AG09309 (cell line): ENCODE measurements at regions not wholly inside any gene's neighbourhood (a gene's known extent, or its start where the extent isn't known, plus 50 kb on each side); places are given as distances from the start of the nearest gene placed in this dataset.
A peak's percentile ranks its signal among the peaks of the same experiment; 100 is the strongest.

ENCODE experiments used
- DNase-seq: peaks from one replicate; pipeline ENCODE4 v3.0.0-alpha.2; 2010; ENCODE audit warnings: low read depth
- H3K4me3 ChIP-seq: 2 replicates; pipeline ENCODE4 v1.5.1; 2011; ENCODE audit warnings: mild to moderate bottlenecking, low read depth, low read length, moderate library complexity; ENCODE audit not compliant: control insufficient read depth
- CTCF ChIP-seq: IDR thresholded peaks from 2 replicates; pipeline ENCODE4 v1.5.1; 2011; ENCODE audit warnings: mild to moderate bottlenecking, low read depth, low read length, inconsistent platforms; ENCODE audit not compliant: insufficient read depth, control insufficient read depth; ENCODE audit errors: missing control alignments

GRCh38 chr6:140772576-140772975, 1360.1 kb upstream of the GJE1 start:
- TF ChIP-seq CTCF, result no peak
- H3K4me3 ChIP-seq, result no peak overlapping the region
- no peak for DNase-seq

GRCh38 chr6:140768133-140768532, 1364.6 kb upstream of the GJE1 start:
- DNase-seq, result no peak
- no peak overlapping the region for H3K4me3 ChIP-seq
- no peak for TF ChIP-seq CTCF

- DNase-seq, result no peak
- no peak overlapping the region for H3K4me3 ChIP-seq
- TF ChIP-seq CTCF, result no peak
Observed at GRCh38 chr6:140766999-140767398, 1365.7 kb upstream of the GJE1 start.

- H3K4me3 ChIP-seq, result no peak overlapping the region
- no peak for DNase-seq
- TF ChIP-seq CTCF, result no peak
Observed at GRCh38 chr6:140758169-140758877, 1374.4 kb upstream of the GJE1 start.

GRCh38 chr6:140752234-140752633, 1377.8 kb upstream of the CITED2 start:
- H3K4me3 ChIP-seq, result no peak overlapping the region
- no peak for DNase-seq
- no peak for TF ChIP-seq CTCF

- DNase-seq, result no peak
- TF ChIP-seq CTCF, result no peak
- H3K4me3 ChIP-seq, result no peak overlapping the region
Observed at GRCh38 chr6:140747114-140747513, 1372.7 kb upstream of the CITED2 start.

GRCh38 chr6:140744659-140745320, 1370.3 kb upstream of the CITED2 start:
- H3K4me3 ChIP-seq, result no peak overlapping the region
- DNase-seq, result peak; percentile 17
- no peak for TF ChIP-seq CTCF
